HG02973 (cell line): ENCODE measurements at regions not wholly inside any gene's neighbourhood (a gene's known extent, or its start where the extent isn't known, plus 50 kb on each side); places are given as distances from the start of the nearest gene placed in this dataset.

ENCODE experiments used
- ATAC-seq: cut with Tn5 transposase; IDR thresholded peaks from one replicate; pipeline ENCODE4 v1.9.1; 2021; ENCODE audit warnings: moderate library complexity; ENCODE audit not compliant: unreplicated experiment

GRCh38 chr1:72848997-72849396, 566.7 kb upstream of the NEGR1 start:
- ATAC-seq = no peak

- ATAC-seq = no peak
Measured at GRCh38 chr1:72847651-72848050, 565.3 kb upstream of the NEGR1 start.

GRCh38 chr1:72846476-72847278, 564.3 kb upstream of the NEGR1 start:
- no peak for ATAC-seq

- no peak for ATAC-seq
Measured at GRCh38 chr1:72845981-72846380, 563.6 kb upstream of the NEGR1 start.

GRCh38 chr1:72845381-72845780, 563.0 kb upstream of the NEGR1 start:
- ATAC-seq = no peak

- no peak for ATAC-seq
Measured at GRCh38 chr1:72837781-72838180, 555.4 kb upstream of the NEGR1 start.

- ATAC-seq = no peak
Measured at GRCh38 chr1:72830606-72831390, 548.5 kb upstream of the NEGR1 start.

- ATAC-seq = no peak
Measured at GRCh38 chr1:72827278-72827677, 544.9 kb upstream of the NEGR1 start.

GRCh38 chr1:72804541-72804940, 522.2 kb upstream of the NEGR1 start:
- no peak for ATAC-seq

- no peak for ATAC-seq
Measured at GRCh38 chr1:72781038-72781437, 498.7 kb upstream of the NEGR1 start.

GRCh38 chr1:72780212-72780611, 497.9 kb upstream of the NEGR1 start:
- no peak for ATAC-seq

- no peak for ATAC-seq
Measured at GRCh38 chr1:72777918-72778317, 495.6 kb upstream of the NEGR1 start.

GRCh38 chr1:72763481-72763880, 481.1 kb upstream of the NEGR1 start:
- ATAC-seq = no peak

GRCh38 chr1:72759486-72759885, 477.1 kb upstream of the NEGR1 start:
- ATAC-seq = no peak

GRCh38 chr1:72757843-72758242, 475.5 kb upstream of the NEGR1 start:
- no peak for ATAC-seq

- no peak for ATAC-seq
Measured at GRCh38 chr1:72745413-72745812, 463.1 kb upstream of the NEGR1 start.

- no peak for ATAC-seq
Measured at GRCh38 chr1:72734415-72734814, 452.1 kb upstream of the NEGR1 start.

GRCh38 chr1:72724951-72725861, 442.9 kb upstream of the NEGR1 start:
- no peak for ATAC-seq

- ATAC-seq = no peak
Measured at GRCh38 chr1:72705921-72706320, 423.6 kb upstream of the NEGR1 start.

GRCh38 chr1:72704841-72705477, 422.6 kb upstream of the NEGR1 start:
- ATAC-seq = no peak

GRCh38 chr1:72697410-72697809, 415.1 kb upstream of the NEGR1 start:
- ATAC-seq = no peak
